GM21576 (cell line): ENCODE measurements at regions not wholly inside any gene's neighbourhood (a gene's known extent, or its start where the extent isn't known, plus 50 kb on each side); places are given as distances from the start of the nearest gene placed in this dataset.
"Not testable (repeated sequence)": the region's sequence is repeated elsewhere in the genome, so short reads cannot be mapped to it uniquely, and the experiment has no call there.

Experiments
- ATAC-seq: cut with Tn5 transposase; IDR thresholded peaks from one replicate; pipeline ENCODE4 v1.9.1; 2021; ENCODE audit warnings: mild to moderate bottlenecking, moderate library complexity; ENCODE audit not compliant: unreplicated experiment

DNA sequence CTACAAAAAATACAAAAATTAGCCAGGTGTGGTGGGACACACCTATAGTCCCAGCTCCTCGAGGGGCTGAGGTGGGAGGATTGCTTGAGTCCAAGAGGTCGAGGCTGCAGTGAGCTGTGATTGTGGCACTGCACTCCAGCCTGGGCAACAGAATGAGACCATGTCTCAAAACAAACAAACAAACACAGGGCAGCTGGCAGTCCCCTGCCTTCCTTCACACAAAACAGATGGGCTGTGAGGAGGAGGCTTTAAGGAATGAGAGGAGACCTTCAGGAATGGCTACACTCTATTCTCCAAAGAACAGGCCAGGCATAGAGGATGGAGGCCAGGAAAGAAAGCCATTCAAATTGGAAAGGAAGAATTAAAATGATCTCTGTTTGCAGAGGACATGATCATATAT lies 65.6 kb upstream of the MAML3 start:
- no peak for ATAC-seq

DNA sequence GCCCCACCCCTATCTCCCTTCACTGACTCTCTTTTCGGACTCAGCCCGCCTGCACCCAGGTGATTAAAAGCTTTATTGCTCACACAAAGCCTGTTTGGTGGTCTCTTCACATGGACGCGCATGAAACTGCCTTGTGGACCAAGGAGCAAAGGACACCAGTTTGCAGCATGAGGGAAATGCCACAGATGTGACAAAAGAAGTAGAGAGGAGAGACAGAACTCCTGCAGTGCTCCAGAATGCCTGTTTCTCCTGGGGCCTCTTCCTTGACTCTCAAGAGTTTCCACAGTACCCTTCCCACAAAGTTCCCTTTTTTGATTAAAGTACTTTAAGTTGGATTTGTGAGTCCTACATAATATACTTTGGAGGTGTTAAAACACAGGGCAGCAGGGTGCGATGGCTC lies 65.1 kb upstream of the MAML3 start:
- ATAC-seq, result not testable (repeated sequence)

- no peak for ATAC-seq
These were observed 59.8 kb upstream of the MAML3 start for GRCh38 chr4:140213749-140214148.

GRCh38 chr4:140213116-140213515 lies 59.1 kb upstream of the MAML3 start:
- ATAC-seq, result no peak

DNA sequence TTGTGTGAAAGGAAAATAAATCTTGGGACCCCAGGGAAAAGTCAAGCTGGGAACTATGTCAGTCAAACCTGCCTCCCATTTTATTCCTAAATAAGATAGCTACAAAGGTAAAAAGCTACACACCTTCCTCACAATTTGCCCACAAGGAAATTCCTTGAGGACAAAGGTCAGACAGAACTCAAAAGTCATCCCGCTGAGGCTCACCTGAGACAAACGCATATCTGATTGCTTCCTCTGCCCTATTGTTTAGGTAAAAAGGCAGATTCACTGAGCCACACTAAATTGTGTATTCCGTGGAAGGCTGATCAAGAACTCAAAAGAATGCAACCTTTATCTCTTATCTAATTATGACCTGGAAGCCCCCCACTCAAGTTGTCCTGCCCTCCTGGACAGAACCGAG lies 58.7 kb upstream of the MAML3 start:
- ATAC-seq, result no peak

DNA sequence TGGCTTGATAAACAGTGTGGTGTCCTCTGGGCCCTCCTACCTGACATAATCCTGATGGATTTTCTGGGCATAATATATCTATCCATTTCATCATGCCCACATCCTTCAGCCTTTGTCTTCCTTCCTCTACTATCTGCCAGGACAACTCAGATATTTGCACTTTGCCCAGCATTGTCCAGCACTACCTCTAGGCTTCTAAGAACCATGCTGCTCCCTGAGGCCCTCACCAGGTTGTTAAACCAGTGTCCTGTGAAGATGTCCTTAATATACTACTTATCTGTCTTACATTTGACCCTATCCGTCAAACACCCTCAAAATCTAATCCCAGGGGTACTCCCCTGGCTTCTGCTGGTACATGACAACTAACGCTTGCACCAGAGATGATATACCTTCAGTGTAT lies 58.2 kb upstream of the MAML3 start:
- ATAC-seq, result no peak

DNA sequence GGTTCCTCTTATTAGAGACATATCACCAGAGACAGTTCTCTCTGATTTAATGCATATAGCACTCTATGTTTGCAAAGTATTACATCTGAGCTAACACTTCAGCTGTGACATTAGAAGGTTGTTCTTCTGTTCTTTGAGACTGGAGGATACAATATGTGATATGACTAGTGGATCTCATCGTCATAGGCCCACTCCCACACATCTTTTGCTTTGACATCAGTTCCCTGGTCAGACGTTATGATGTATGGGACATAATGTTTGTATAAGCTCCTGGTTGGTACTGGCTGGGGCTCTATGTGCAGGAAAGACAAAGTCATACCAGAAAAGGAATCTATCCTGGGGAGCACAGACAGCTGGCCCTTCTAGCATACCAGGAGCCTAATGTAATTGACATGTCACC lies 57.7 kb upstream of the MAML3 start:
- ATAC-seq, result no peak

GRCh38 chr4:140211161-140211560 lies 57.2 kb upstream of the MAML3 start:
- ATAC-seq, result no peak

DNA sequence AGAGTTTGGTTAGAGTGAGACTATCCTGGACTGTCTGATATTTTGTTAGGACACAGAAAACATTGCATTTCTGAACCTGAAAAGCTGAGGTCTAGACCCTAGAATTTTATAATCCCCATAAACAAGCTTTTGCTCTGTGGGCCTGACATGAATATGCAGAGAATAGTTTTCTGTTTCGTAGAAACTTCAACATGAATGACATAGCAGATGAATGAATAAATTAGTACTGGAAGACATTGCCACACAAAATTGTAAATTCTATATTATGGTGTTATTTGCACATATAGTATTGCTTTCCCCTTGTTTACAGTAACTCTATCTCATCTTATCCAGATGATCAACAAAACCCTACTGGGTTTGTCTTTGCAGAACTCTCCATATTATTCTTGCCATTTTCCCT lies 54.9 kb upstream of the MAML3 start:
- no peak for ATAC-seq
